ENCODE measurements at regions not wholly inside any gene's neighbourhood (a gene's known extent, or its start where the extent isn't known, plus 50 kb on each side); places are given as distances from the start of the nearest gene placed in this dataset.

DNA sequence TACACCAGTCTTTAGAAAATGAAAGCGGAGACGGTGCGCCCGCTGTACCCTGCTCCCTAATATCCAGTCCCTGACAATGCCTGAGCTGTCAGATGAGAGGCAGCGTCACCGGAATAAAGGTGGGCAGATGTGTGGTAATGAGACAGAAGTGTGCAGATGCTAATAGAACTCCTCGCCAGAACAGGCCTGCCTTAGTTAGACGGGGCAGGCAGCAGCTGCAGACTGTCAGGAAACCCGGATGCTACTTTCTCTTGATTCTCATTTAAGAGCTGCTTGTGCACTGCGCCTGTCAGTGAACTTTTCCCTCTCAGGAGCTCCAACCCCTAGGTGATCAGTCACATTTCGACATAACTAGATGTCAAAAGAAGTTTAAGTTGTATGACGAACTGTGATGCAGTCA lies 221.8 kb upstream of the IRX3 start:
- Mint-ChIP-seq H3K36me3 (ENCODE audit: insufficient read depth, unreplicated experiment) (no peaks in the 10 kb centered on the region), H3K27ac (ENCODE audit: unreplicated experiment) (no peak overlapping the region)
- CTCF ChIA-PET = interaction anchor here (0.7 kb wide), 1 partner anchor 15 kb away, joined by 3 read pairs; no protein-coding TSS in a partner anchor

DNA sequence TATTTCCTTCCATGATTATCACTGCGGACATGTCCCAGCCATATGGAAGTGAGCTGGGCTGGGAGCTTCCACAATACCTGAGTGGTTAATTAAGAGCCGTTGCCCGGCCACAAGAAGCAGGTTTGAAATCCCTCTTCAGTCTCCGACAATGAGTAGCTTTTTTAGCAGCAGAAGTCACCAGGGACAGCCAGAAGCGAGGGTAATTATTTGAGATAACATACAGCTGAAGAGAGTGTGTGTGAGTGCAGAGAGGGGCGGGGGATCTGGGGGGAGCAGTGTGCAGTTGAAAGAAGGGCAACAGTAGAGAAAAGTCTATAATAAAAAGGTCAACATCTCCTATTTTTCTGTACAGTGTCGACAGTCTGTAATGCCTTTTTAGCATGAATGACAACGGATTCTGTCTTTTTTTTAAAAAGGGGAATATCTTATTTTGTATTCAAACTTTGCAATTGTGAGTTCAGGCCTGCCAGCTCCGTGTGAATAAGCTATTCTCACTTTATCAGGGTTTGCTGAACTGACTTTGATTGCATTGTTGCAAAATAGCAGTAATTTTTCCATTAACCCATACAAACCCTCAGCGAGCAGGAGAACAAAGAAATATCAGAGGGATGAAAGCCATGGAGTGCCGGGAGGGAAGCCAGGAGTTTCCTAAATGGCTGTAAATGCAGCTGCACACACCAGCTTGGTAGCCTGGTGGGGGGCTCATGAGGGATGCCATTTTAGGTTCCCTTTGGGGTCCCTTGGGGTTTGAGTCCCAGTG lies 220.3 kb upstream of the IRX3 start:
- no peak overlapping the region for H3K4me3 Mint-ChIP-seq (ENCODE audit: low read depth, unreplicated experiment)
- no peaks in the 10 kb centered on the region for H3K36me3 Mint-ChIP-seq (ENCODE audit: insufficient read depth, unreplicated experiment)
- H3K27ac Mint-ChIP-seq (ENCODE audit: unreplicated experiment) = no peak overlapping the region
- intact Hi-C loops (cut with micrococcal nuclease; ENCODE audit: unreplicated experiment) = no loop called here
- DNase-seq = no peak
- no TSS peak for BruUV-seq (replicated peaks)
- H3K4me1 Mint-ChIP-seq (ENCODE audit: low read depth, unreplicated experiment) = no peaks in the 10 kb centered on the region
- peaks cover 82% of the 10 kb centered on the region for H3K27me3 Mint-ChIP-seq (ENCODE audit: unreplicated experiment)
- no peaks in the 10 kb centered on the region for H3K9me3 Mint-ChIP-seq (ENCODE audit: low read depth, unreplicated experiment)
- CTCF ChIA-PET = no interaction called here
- TF ChIP-seq, protein P1, sequence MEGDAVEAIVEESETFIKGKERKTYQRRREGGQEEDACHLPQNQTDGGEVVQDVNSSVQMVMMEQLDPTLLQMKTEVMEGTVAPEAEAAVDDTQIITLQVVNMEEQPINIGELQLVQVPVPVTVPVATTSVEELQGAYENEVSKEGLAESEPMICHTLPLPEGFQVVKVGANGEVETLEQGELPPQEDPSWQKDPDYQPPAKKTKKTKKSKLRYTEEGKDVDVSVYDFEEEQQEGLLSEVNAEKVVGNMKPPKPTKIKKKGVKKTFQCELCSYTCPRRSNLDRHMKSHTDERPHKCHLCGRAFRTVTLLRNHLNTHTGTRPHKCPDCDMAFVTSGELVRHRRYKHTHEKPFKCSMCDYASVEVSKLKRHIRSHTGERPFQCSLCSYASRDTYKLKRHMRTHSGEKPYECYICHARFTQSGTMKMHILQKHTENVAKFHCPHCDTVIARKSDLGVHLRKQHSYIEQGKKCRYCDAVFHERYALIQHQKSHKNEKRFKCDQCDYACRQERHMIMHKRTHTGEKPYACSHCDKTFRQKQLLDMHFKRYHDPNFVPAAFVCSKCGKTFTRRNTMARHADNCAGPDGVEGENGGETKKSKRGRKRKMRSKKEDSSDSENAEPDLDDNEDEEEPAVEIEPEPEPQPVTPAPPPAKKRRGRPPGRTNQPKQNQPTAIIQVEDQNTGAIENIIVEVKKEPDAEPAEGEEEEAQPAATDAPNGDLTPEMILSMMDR (IDR thresholded peaks at IDR 0.05; ENCODE audit: unreplicated experiment) = no peak

More for the DNA sequence above, 221.8 kb upstream of the IRX3 start:
- DNase-seq = no peak
- Mint-ChIP-seq H3K27me3 (ENCODE audit: unreplicated experiment) (peaks cover 80% of the 10 kb centered on the region), H3K9me3 (ENCODE audit: low read depth, unreplicated experiment) (no peaks in the 10 kb centered on the region), H3K4me1 (ENCODE audit: low read depth, unreplicated experiment) (no peaks in the 10 kb centered on the region), H3K4me3 (ENCODE audit: low read depth, unreplicated experiment) (no peak overlapping the region)
- TF ChIP-seq, protein P1 (IDR thresholded peaks at IDR 0.05; ENCODE audit: unreplicated experiment) = no peak
- intact Hi-C loops (cut with micrococcal nuclease; ENCODE audit: unreplicated experiment) = no loop called here
- no TSS peak for BruUV-seq (replicated peaks)

GRCh38 chr16:54506214-54506580 lies 219.6 kb upstream of the IRX3 start:
- peaks cover 82% of the 10 kb centered on the region for H3K27me3 Mint-ChIP-seq (ENCODE audit: unreplicated experiment)
- DNase-seq = no peak
- CTCF ChIA-PET = interaction anchor here (0.7 kb wide), 1 partner anchor 10 kb away, joined by 3 read pairs; no protein-coding TSS in a partner anchor
- H3K36me3 Mint-ChIP-seq (ENCODE audit: insufficient read depth, unreplicated experiment) = no peaks in the 10 kb centered on the region
- intact Hi-C loops (cut with micrococcal nuclease; ENCODE audit: unreplicated experiment) = no loop called here
- no peaks in the 10 kb centered on the region for H3K9me3 Mint-ChIP-seq (ENCODE audit: low read depth, unreplicated experiment)
- no peak overlapping the region for H3K4me3 Mint-ChIP-seq (ENCODE audit: low read depth, unreplicated experiment)
- TF ChIP-seq, protein P1 (IDR thresholded peaks at IDR 0.05; ENCODE audit: unreplicated experiment) = no peak
- no peaks in the 10 kb centered on the region for H3K4me1 Mint-ChIP-seq (ENCODE audit: low read depth, unreplicated experiment)
- BruUV-seq (replicated peaks) = no TSS peak
- no peak overlapping the region for H3K27ac Mint-ChIP-seq (ENCODE audit: unreplicated experiment)

DNA sequence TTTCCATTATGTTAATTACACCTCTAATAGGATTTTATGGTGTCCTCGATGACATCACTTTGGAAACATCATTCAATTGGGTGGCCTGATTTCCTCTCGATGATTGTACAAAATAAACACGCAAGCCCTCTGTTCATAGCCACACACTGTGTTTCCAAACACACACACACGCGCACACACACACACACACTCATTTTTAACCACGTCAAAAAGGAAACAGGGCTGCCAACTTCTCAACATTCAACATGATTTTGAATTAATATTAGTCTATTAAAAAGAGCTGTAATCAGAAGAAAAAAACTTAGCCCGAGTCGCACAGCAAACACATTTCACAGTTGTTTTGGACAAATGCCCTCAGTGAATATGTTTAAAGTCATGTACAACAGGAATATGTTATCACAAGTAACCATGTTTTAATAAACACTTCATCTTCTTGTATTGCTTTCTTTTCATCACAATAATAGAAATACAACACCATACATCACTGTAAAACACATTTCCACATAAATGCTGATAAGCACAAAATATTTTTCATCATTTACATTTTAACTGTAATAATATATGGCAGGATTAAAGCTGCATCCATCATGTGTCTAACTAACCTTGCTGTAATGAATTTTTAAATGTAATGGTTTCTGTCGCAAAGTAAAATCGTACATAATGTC lies 219.1 kb upstream of the IRX3 start:
- BruUV-seq (replicated peaks) = no TSS peak

More for the DNA sequence above, 219.1 kb upstream of the IRX3 start:
- no peaks in the 10 kb centered on the region for H3K4me1 Mint-ChIP-seq (ENCODE audit: low read depth, unreplicated experiment)
- H3K9me3 Mint-ChIP-seq (ENCODE audit: low read depth, unreplicated experiment) = no peaks in the 10 kb centered on the region
- no peak overlapping the region for H3K4me3 Mint-ChIP-seq (ENCODE audit: low read depth, unreplicated experiment)
- no peak overlapping the region for H3K27ac Mint-ChIP-seq (ENCODE audit: unreplicated experiment)
- intact Hi-C loops (cut with micrococcal nuclease; ENCODE audit: unreplicated experiment) = no loop called here
- peaks cover 82% of the 10 kb centered on the region for H3K27me3 Mint-ChIP-seq (ENCODE audit: unreplicated experiment)
- TF ChIP-seq, protein P1 (IDR thresholded peaks at IDR 0.05; ENCODE audit: unreplicated experiment) = no peak
- DNase-seq = no peak
- CTCF ChIA-PET = interaction anchor here (0.7 kb wide), 1 partner anchor 9 kb away, joined by 3 read pairs; no protein-coding TSS in a partner anchor
- H3K36me3 Mint-ChIP-seq (ENCODE audit: insufficient read depth, unreplicated experiment) = no peaks in the 10 kb centered on the region
